ENCODE measurements at regions not wholly inside any gene's neighbourhood (a gene's known extent, or its start where the extent isn't known, plus 50 kb on each side); places are given as distances from the start of the nearest gene placed in this dataset.

DNA sequence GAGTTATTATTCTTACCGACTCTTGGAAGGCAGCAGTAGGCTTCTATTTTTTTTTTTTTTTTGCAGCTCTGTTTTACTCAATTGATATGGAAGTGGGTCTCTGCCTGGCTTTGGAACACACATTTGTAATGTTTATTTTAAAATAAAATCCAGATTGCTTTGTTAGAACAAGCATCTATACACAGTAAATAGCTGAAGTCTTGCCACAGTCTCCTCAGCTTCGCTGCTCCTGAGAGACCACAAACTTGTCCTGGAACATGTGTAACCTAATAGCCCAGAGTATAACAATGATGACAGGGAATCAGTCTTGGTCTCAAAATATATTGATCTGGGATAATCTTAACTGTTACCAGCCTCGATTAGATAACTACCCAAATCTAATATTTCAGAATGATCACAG lies 299.8 kb upstream of the NOX3 start:
- no peak for TF ChIP-seq CTCF (conservative IDR thresholded peaks at IDR 0.05 in 1 of 2, IDR thresholded peaks at IDR 0.05 in 1 of 2; ENCODE audit: extremely low read depth in 1 of 2, insufficient read depth in 1 of 2, low read depth in 1 of 2, low read length in 2 of 2)
- TF ChIP-seq EZH2 (IDR thresholded peaks at IDR 0.05; ENCODE audit: borderline replicate concordance, low read length): no peak

Data from mammary epithelial cell (primary cell).